ENCODE measurements at regions not wholly inside any gene's neighbourhood (a gene's known extent, or its start where the extent isn't known, plus 50 kb on each side); places are given as distances from the start of the nearest gene placed in this dataset.

- ChIA-PET POLR2A (ENCODE audit: low non-redundant PET) (no interaction called here), CTCF (no interaction called here)
- intact Hi-C loops (cut with micrococcal nuclease; ENCODE audit: unreplicated experiment): no loop called here
- TF ChIP-seq CTCF (conservative IDR thresholded peaks at IDR 0.05; ENCODE audit: low read depth, low read length) (no peak), EZH2 (IDR thresholded peaks at IDR 0.05; ENCODE audit: borderline replicate concordance, low read depth, low read length, poor library complexity, severe bottlenecking) (no peak)
- H3K27me3 ChIP-seq (replicated peaks; ENCODE audit: insufficient read depth, low read depth, low read length, poor library complexity): no peaks in the 10 kb centered on the region
- H3K4me1 ChIP-seq (ENCODE audit: insufficient read depth, low read length, poor library complexity, severe bottlenecking): peaks cover under 1% of the 10 kb centered on the region
- H3K27ac ChIP-seq (ENCODE audit: low read depth, low read length, poor library complexity, severe bottlenecking): no peak overlapping the region
- no TSS peak for BruUV-seq (replicated peaks)
- DNase-seq (ENCODE audit: low spot score): no peak
- no peaks in the 10 kb centered on the region for H3K9me3 ChIP-seq (ENCODE audit: low read depth, low read length, poor library complexity, severe bottlenecking)
- no peak overlapping the region for H3K4me3 ChIP-seq (ENCODE audit: low read depth, low read length, poor library complexity, severe bottlenecking)
- no peaks in the 10 kb centered on the region for H3K36me3 ChIP-seq (ENCODE audit: insufficient read depth, low read length, poor library complexity, severe bottlenecking)
These were observed 316.3 kb downstream of the DLEU7 start for GRCh38 chr13:50527188-50527587.

- ChIA-PET POLR2A (ENCODE audit: low non-redundant PET) (no interaction called here), CTCF (no interaction called here)
- Histone ChIP-seq H3K36me3 (ENCODE audit: insufficient read depth, low read length, poor library complexity, severe bottlenecking) (no peaks in the 10 kb centered on the region), H3K27ac (ENCODE audit: low read depth, low read length, poor library complexity, severe bottlenecking) (no peak overlapping the region), H3K9me3 (ENCODE audit: low read depth, low read length, poor library complexity, severe bottlenecking) (no peaks in the 10 kb centered on the region), H3K4me3 (ENCODE audit: low read depth, low read length, poor library complexity, severe bottlenecking) (no peak overlapping the region), H3K27me3 (replicated peaks; ENCODE audit: insufficient read depth, low read depth, low read length, poor library complexity) (no peaks in the 10 kb centered on the region), H3K4me1 (ENCODE audit: insufficient read depth, low read length, poor library complexity, severe bottlenecking) (no peaks in the 10 kb centered on the region)
- no TSS peak for BruUV-seq (replicated peaks)
- TF ChIP-seq CTCF (conservative IDR thresholded peaks at IDR 0.05; ENCODE audit: low read depth, low read length) (no peak), EZH2 (IDR thresholded peaks at IDR 0.05; ENCODE audit: borderline replicate concordance, low read depth, low read length, poor library complexity, severe bottlenecking) (no peak)
- intact Hi-C loops (cut with micrococcal nuclease; ENCODE audit: unreplicated experiment): no loop called here
- no peak for DNase-seq (ENCODE audit: low spot score)
These were observed 315.6 kb downstream of the DLEU7 start for GRCh38 chr13:50527612-50528509.

GRCh38 chr13:50529154-50529882 is 314.2 kb downstream of the DLEU7 start:
- intact Hi-C loops (cut with micrococcal nuclease; ENCODE audit: unreplicated experiment): no loop called here
- peak; percentile 63 for DNase-seq (ENCODE audit: low spot score)
- H3K36me3 ChIP-seq (ENCODE audit: insufficient read depth, low read length, poor library complexity, severe bottlenecking): no peaks in the 10 kb centered on the region
- peaks cover 3% of the 10 kb centered on the region for H3K9me3 ChIP-seq (ENCODE audit: low read depth, low read length, poor library complexity, severe bottlenecking)
- H3K27me3 ChIP-seq (replicated peaks; ENCODE audit: insufficient read depth, low read depth, low read length, poor library complexity): no peaks in the 10 kb centered on the region
- BruUV-seq (replicated peaks): no TSS peak
- H3K27ac ChIP-seq (ENCODE audit: low read depth, low read length, poor library complexity, severe bottlenecking): no peak overlapping the region
- H3K4me1 ChIP-seq (ENCODE audit: insufficient read depth, low read length, poor library complexity, severe bottlenecking): no peaks in the 10 kb centered on the region
- POLR2A ChIA-PET (ENCODE audit: low non-redundant PET): no interaction called here
- no peak overlapping the region for H3K4me3 ChIP-seq (ENCODE audit: low read depth, low read length, poor library complexity, severe bottlenecking)
- CTCF ChIA-PET: no interaction called here
- TF ChIP-seq CTCF (conservative IDR thresholded peaks at IDR 0.05; ENCODE audit: low read depth, low read length) (no peak), EZH2 (IDR thresholded peaks at IDR 0.05; ENCODE audit: borderline replicate concordance, low read depth, low read length, poor library complexity, severe bottlenecking) (no peak)
